K562 (cell line): ENCODE measurements at regions not wholly inside any gene's neighbourhood (a gene's known extent, or its start where the extent isn't known, plus 50 kb on each side); places are given as distances from the start of the nearest gene placed in this dataset.

Experiments
- ATAC-seq: fragments of 200-7000 bp; cut with Tn5 transposase; 3 replicates; pipeline ENCODE4 v1.9.1; 2020; ENCODE audit warnings: moderate library complexity
- BruUV-seq: library from RNA; stranded (reverse); fragments of 400-500 nt; replicated peaks from 2 replicates; lab custom pipeline; 2021; lab: Mats Ljungman, UMichigan
- CTCF ChIA-PET: fragments of 300-600 bp; formaldehyde crosslinking; extraction: SDS; loops from one replicate; lab custom pipeline; 2021; ENCODE audit warnings: low intra/inter-chr PET ratio; lab: Yijun Ruan, JAX
- POLR2A ChIA-PET: fragments of 300-600, 350-650 bp; sonication (Branson Sonifier 250); formaldehyde crosslinking; extraction: SDS; loops from one replicate; lab custom pipeline; 2021; ENCODE audit warnings: antibody characterized with exemption, inconsistent platforms; lab: Yijun Ruan, JAX
- DNase-seq, 4 experiments: peaks; one replicate each; pipeline versions ENCODE4 v3.0.0 to v3.0.0-alpha.2; 2011 to 2018; ENCODE audit warnings: low spot score in 3 of 4, mixed read lengths in 3 of 4; ENCODE audit errors: extremely low read depth in 1 of 4
- FAIRE-seq: peaks from 2 replicates; lab custom pipeline; 2011; peaks lifted over from hg19 to GRCh38; lab: Jason Lieb, UNC
- H2AFZ ChIP-seq: 2 replicates; pipeline ENCODE4 v1.6.0; 2011; ENCODE audit warnings: low read depth, low read length, control low read depth, inconsistent platforms
- H3K27ac ChIP-seq: fragments of 200-600 bp; 3 replicates; pipeline ENCODE4 v1.8.0; 2011; ENCODE audit warnings: low read depth, mild to moderate bottlenecking, control low read depth, inconsistent platforms, low read length, moderate library complexity, mixed read lengths; ENCODE audit errors: extremely low read depth
- H3K27me3 ChIP-seq, 2 experiments: fragments of 300-600 bp in 1 of 2; 2 replicates in 1 of 2; 3 replicates in 1 of 2; pipeline versions ENCODE4 v1.6.0 to v1.8.0; 2011; ENCODE audit warnings: inconsistent platforms in 2 of 2, low read length in 2 of 2, mild to moderate bottlenecking in 1 of 2, mixed read lengths in 1 of 2, moderate library complexity in 1 of 2; ENCODE audit not compliant: control insufficient read depth in 2 of 2, insufficient read depth in 2 of 2
- H3K36me3 ChIP-seq: fragments of 300-600 bp; 3 replicates; pipeline ENCODE4 v1.8.0; 2011; ENCODE audit warnings: mild to moderate bottlenecking, low read length, inconsistent platforms; ENCODE audit not compliant: control insufficient read depth, insufficient read depth
- H3K4me1 ChIP-seq, 2 experiments: fragments of 200-600 bp in 1 of 2; replicated peaks in 1 of 2; 2 replicates in 1 of 2; 3 replicates in 1 of 2; pipeline versions ENCODE4 v1.5.1 to v1.8.0; 2011; ENCODE audit warnings: inconsistent platforms in 2 of 2, low read length in 2 of 2, mild to moderate bottlenecking in 1 of 2, mixed read lengths in 1 of 2, moderate library complexity in 1 of 2; ENCODE audit not compliant: control insufficient read depth in 2 of 2, insufficient read depth in 2 of 2
- H3K4me2 ChIP-seq: 2 replicates; pipeline ENCODE4 v1.6.1; 2011; ENCODE audit warnings: low read length, control low read depth, inconsistent platforms, mixed read lengths; ENCODE audit not compliant: insufficient read depth
- H3K4me3 ChIP-seq: fragments of 200-600 bp; sonication (generic), shearing (Covaris generic); 2 replicates; pipeline ENCODE4 v1.5.1; 2016; ENCODE audit warnings: control low read depth, inconsistent platforms
- H3K79me2 ChIP-seq: fragments of 200-600 bp; 3 replicates; pipeline ENCODE4 v1.8.0; 2011; ENCODE audit warnings: low read length, inconsistent platforms; ENCODE audit not compliant: control insufficient read depth, insufficient read depth
- H3K9ac ChIP-seq, 2 experiments: 2 replicates each; pipeline versions ENCODE4 v1.6.0 to v1.6.1; 2011; ENCODE audit warnings: low read depth in 2 of 2, low read length in 2 of 2, control low read depth in 1 of 2, inconsistent platforms in 1 of 2, mild to moderate bottlenecking in 1 of 2, mixed read lengths in 1 of 2; ENCODE audit not compliant: insufficient read depth in 1 of 2
- H3K9me1 ChIP-seq: one replicate; pipeline ENCODE4 v1.6.0; 2011; ENCODE audit warnings: inconsistent platforms, mild to moderate bottlenecking, low read length, moderate library complexity; ENCODE audit not compliant: control insufficient read depth, insufficient read depth
- H3K9me3 ChIP-seq: replicated peaks from 2 replicates; pipeline ENCODE4 v1.5.1; 2011; ENCODE audit warnings: low read depth, low read length, inconsistent platforms; ENCODE audit not compliant: control insufficient read depth, insufficient read depth
- H4K20me1 ChIP-seq: replicated peaks from 2 replicates; pipeline ENCODE4 v1.6.1; 2011; ENCODE audit warnings: low read length, inconsistent platforms, mixed read lengths; ENCODE audit not compliant: control insufficient read depth, insufficient read depth
- CREB1 ChIP-seq, 2 experiments: sonication (generic) in 1 of 2; formaldehyde crosslinking in 1 of 2; IDR thresholded peaks; 2 replicates each; pipeline versions ENCODE4 v1.6.1 to v1.8.0; 2012 to 2022; ENCODE audit warnings: inconsistent platforms in 1 of 2, mild to moderate bottlenecking in 1 of 2, missing genetic modification reagents in 1 of 2, moderate library complexity in 1 of 2
- CXXC5 ChIP-seq: fragments of 250-450 bp; sonication (Bioruptor Pico); IDR thresholded peaks from 2 replicates; pipeline ENCODE4 v1.8.0; 2022; ENCODE audit warnings: inconsistent platforms, mild to moderate bottlenecking, moderate library complexity
- DIDO1 ChIP-seq: fragments of 450-650 bp; IDR thresholded peaks from 2 replicates; pipeline ENCODE4 v1.6.1; 2016; ENCODE audit warnings: low read depth, missing biosample characterization, missing genetic modification characterization
- EWSR1 ChIP-seq: fragments of 450-650 bp; IDR thresholded peaks from 2 replicates; pipeline ENCODE4 v1.6.1; 2018; ENCODE audit warnings: borderline replicate concordance, mild to moderate bottlenecking, low read depth, moderate library complexity; ENCODE audit not compliant: partially characterized antibody
- NR2C1 ChIP-seq, 2 experiments: fragments of 450-650 bp; IDR thresholded peaks; 2 replicates each; pipeline ENCODE4 v1.6.1; 2017; ENCODE audit warnings: mild to moderate bottlenecking in 2 of 2, antibody characterized with exemption in 1 of 2, inconsistent platforms in 1 of 2, missing compliant biosample characterization in 1 of 2, missing genetic modification characterization in 1 of 2
- PYGO2 ChIP-seq: fragments of 450-650 bp; IDR thresholded peaks from 2 replicates; pipeline ENCODE4 v1.6.1; 2016; ENCODE audit warnings: mild to moderate bottlenecking, missing genetic modification characterization, moderate library complexity, missing compliant biosample characterization
- SLC30A9 ChIP-seq: fragments of 250-450 bp; sonication (Bioruptor Pico); IDR thresholded peaks from 2 replicates; pipeline ENCODE4 v1.8.0; 2022; ENCODE audit warnings: mild to moderate bottlenecking, moderate library complexity
- ZFX ChIP-seq: sonication (generic); formaldehyde crosslinking; IDR thresholded peaks from 2 replicates; pipeline ENCODE4 v1.8.0; 2022; ENCODE audit warnings: mild to moderate bottlenecking, missing genetic modification reagents, moderate library complexity
- ZNF3 ChIP-seq: fragments of 250-450 bp; sonication (Bioruptor Pico); IDR thresholded peaks from 2 replicates; pipeline ENCODE4 v1.5.0; 2021; ENCODE audit warnings: mild to moderate bottlenecking, moderate library complexity
- ZNF431 ChIP-seq: sonication (generic); formaldehyde crosslinking; IDR thresholded peaks from 2 replicates; pipeline ENCODE4 v1.8.0; 2022; ENCODE audit warnings: mild to moderate bottlenecking, missing genetic modification reagents
- WGBS: fragments of 100-300 bp; shearing (Covaris generic); methylation state at CpG from one replicate; pipeline ENCODE4 v1.1.6; 2016; ENCODE audit warnings: low coverage, mixed read lengths; ENCODE audit not compliant: insufficient coverage; ENCODE audit errors: missing lambda C conversion rate; 5-methylcytosine and 5-hydroxymethylcytosine counted together
- in situ Hi-C: fragments of 300-500 bp; cut with MboI; formaldehyde crosslinking; loops from 4 replicates; pipeline ENCODE4 v1.15.0; 2018; ENCODE audit warnings: inconsistent platforms, mixed read lengths
- intact Hi-C: fragments of 100-400 bp; cut with micrococcal nuclease; formaldehyde crosslinking; loops from 2 replicates; pipeline ENCODE4 v1.14.2; 2022

- POLR2A ChIA-PET: interaction anchor here (1.0 kb wide), 1 partner anchor 14 kb away, joined by 4 read pairs; no protein-coding TSS in a partner anchor
- in situ Hi-C loops (no loop called here), intact Hi-C loops (no loop called here)
- H4K20me1 ChIP-seq: 0 out of 2 replicates have a peak, but pooled peaks cover 5% of the 10 kb centered on the region
- no peak overlapping the region for H3K4me3 ChIP-seq
- no peak overlapping the region for H2AFZ ChIP-seq
- ATAC-seq (no peak), FAIRE-seq (no peak), DNase-seq (no peak)
- CTCF ChIA-PET: no interaction called here
- H3K9ac ChIP-seq: no peak overlapping the region
- no peaks in the 10 kb centered on the region for H3K36me3 ChIP-seq
- H3K4me2 ChIP-seq: no peak overlapping the region
- H3K4me1 ChIP-seq: no peaks in the 10 kb centered on the region; a peak in 2 of 5 replicates
- WGBS: 4% methylated on average over 20 of the region's 24 CpGs
- TF ChIP-seq CREB1 (IDR thresholded peaks at IDR 0.05): no peak
- TF ChIP-seq CREB1 (CRISPR knock-in tag; IDR thresholded peaks at IDR 0.05): no peak
- TF ChIP-seq ZFX (CRISPR knock-in tag): no peak
- no peak for TF ChIP-seq EWSR1
- no peak for TF ChIP-seq DIDO1 (tag)
- no peak for TF ChIP-seq ZNF3 (CRISPR knock-in tag)
- no peak for TF ChIP-seq ZNF431 (CRISPR knock-in tag)
- TF ChIP-seq SLC30A9 (CRISPR knock-in tag): no peak
- TF ChIP-seq PYGO2 (tag): no peak
- TF ChIP-seq NR2C1 (IDR thresholded peaks at IDR 0.05): no peak
- TF ChIP-seq NR2C1 (tag; IDR thresholded peaks at IDR 0.05): no peak
- TF ChIP-seq CXXC5 (CRISPR knock-in tag): no peak
- no peaks in the 10 kb centered on the region for H3K79me2 ChIP-seq
- H3K27ac ChIP-seq: no peak overlapping the region
- peaks cover 25 to 67% of the 10 kb centered on the region in 2 experiments; a peak in 4 of 5 replicates for H3K27me3 ChIP-seq
- H3K9me3 ChIP-seq: no peaks in the 10 kb centered on the region
- no TSS peak for BruUV-seq
- no peaks in the 10 kb centered on the region for H3K9me1 ChIP-seq
Observed at GRCh38 chr2:242027676-242028450, 158.3 kb downstream of the RTP5 start.
